GM19372 (cell line): ENCODE measurements at regions not wholly inside any gene's neighbourhood (a gene's known extent, or its start where the extent isn't known, plus 50 kb on each side); places are given as distances from the start of the nearest gene placed in this dataset.

Experiments
- ATAC-seq: cut with Tn5 transposase; IDR thresholded peaks from one replicate; pipeline ENCODE4 v1.9.1; 2021; ENCODE audit warnings: mild to moderate bottlenecking, low read depth, moderate library complexity; ENCODE audit not compliant: unreplicated experiment

DNA sequence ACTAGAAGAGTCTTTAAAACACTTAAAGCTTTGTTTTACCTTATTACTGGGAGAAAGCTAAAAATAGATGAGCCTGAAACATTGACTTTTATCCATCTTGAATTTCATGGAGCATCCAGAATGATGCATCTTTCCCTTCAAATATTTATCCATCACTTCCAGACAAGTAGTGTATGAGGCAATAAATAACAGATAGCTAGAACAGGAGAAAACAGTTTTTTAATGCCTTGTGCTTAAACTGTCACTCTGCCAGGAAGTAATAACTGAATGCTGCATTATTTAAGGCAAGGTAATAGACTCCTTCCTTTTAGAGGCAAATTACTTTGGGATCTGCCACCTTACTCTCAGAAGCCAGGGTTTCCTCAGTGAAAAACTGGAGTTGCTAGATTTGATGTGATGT lies 225.8 kb upstream of the NAALADL2 start:
- ATAC-seq: no peak

DNA sequence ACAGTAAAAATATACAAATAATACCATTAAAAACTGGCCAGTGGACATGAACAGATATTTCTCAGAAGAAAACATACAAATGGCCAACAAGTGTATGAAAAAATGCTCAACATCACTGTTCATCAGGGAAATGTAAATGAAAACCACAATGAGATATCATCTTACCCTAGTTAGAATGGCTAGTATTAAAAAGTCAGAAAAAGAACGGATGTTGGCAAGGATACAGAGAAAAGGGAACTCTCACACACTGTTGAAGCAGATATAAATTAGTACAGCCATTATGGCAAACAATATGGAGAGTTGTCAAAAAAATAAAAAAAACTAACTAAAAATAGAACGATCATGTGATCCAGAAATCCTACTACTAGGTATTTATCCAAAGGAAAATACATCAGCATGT lies 222.7 kb upstream of the NAALADL2 start:
- no peak for ATAC-seq

DNA sequence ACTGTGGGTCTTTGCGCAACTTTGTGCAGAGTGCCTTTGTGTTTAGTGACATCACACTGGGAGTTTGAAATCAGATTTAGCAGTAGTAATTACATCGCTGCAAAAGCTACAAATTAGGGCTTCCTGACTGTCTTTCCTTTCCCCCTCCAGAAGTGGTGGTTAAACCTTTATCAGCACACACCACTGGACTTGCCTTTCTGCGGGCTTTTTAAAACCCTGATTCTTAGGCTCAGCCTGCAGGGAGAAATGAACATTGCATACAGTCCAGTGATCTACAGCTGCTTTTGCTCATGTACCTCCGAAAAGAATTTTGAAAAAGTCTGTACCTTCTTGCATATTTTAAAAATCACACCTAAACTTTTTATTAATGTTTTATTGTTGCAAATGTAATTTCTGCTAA lies 219.7 kb upstream of the NAALADL2 start:
- ATAC-seq: no peak

DNA sequence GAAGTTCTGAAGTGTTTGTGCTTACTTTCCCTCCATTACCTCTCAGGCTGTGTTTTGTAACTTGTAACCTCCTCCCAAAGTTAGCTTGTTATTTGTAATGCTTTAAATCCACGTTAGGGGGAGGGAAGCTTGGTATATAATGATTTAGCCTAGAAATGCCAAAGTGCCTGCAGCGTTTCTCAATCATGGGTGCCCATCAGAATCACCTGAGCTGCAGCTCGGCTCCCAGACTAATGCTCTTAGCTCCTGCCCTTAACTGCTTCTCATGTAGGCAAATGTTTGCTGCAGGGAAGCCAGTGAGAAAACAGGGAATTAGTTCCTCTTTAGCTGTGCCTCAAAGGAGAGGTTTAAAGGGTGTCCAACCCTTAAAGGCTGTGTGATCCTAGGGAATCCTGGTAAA lies 219.2 kb upstream of the NAALADL2 start:
- ATAC-seq: no peak

DNA sequence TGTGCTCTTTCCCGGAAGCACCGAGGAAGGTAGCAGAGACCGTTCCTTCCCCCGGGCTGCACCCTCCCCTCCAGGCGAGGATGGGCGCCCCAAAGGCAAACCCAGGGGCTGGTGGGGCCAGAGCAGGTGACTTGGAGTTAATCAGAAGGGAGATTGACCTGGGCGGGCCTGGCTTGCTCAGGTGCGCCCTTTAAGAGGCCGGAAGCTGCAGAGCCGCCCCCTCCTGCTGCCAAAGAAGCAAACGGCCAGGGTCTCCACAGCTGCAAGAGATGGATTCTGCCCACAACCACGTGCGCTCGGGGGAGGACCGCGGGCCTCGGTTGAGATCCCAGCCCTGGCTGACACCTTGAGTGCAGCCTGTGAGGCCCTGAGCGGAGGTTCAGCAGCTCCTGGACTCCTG lies 218.2 kb upstream of the NAALADL2 start:
- no peak for ATAC-seq

DNA sequence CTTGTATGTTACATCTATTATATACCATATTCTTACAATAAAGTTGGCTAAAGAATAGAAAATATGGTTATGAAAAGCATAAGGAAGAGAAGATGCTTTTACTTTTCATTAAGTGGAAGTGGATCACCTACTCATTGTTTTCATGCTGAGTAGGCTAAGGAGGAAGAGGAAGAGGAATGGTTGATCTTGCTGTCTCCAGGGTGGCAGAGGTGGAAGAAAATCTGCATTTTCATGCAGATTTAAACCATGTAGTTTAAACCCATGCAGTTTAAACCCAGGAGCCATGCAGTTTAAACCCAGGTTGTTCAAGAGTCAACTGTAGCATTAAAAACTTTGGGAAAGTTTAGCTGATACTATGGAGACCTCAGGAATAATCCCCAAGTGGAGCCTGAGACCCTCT lies 214.8 kb upstream of the NAALADL2 start:
- ATAC-seq: no peak

DNA sequence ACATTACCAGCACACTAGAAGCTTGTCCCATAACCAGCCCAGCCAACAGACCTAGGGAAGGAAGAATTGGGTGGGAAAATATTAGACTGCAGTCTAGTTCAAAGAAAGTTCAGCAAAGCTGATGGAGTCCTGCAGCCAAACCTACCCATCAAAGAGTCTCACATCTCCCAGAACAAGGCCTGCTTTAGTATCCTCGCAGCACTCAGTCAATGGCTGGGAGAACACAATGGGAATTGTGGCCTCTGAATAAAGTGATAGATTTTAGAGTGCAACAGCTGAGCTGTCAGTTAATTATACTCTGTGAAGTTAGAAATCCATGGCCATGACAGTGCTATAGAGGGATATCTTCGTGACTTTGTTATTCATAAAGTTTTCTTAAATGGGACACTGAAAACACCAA lies 207.2 kb upstream of the NAALADL2 start:
- ATAC-seq: no peak

DNA sequence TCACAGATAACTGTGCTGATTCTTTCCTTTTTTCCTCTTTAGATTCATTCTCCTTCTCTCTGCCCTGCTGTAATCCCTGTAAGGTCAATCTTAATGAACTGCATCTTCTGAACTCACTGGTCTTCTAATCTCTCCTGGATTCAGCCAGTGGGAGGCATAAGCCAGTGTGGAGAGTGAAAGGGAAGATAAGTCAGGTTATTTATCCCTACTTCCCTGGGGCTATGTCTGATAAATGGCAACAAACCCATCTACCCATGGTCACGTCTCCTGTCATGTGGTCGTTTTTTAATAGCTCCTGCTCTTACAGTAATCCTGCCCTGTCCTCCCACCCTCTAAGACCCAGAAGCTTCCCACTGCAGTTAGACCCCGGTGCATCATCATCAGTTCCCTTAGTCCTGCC lies 199.6 kb upstream of the NAALADL2 start:
- no peak for ATAC-seq

DNA sequence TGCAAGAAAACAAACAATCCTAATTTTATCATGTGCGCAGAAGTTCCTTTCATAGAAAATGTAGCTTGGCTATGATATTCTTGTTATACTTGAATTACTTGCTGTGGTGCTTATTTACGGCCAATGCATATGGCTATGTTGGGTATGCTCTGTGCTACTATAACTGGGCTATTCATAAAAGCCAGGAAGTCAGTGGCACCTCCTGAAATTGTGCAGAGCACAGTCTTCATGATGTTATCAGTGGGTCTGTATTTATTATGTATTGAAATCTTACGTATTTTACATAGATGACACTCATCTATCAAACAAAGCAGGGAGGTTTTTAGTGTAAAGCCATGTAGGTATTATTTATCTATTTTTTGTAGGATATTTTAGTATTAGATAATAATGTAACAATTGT lies 196.5 kb upstream of the NAALADL2 start:
- no peak for ATAC-seq

DNA sequence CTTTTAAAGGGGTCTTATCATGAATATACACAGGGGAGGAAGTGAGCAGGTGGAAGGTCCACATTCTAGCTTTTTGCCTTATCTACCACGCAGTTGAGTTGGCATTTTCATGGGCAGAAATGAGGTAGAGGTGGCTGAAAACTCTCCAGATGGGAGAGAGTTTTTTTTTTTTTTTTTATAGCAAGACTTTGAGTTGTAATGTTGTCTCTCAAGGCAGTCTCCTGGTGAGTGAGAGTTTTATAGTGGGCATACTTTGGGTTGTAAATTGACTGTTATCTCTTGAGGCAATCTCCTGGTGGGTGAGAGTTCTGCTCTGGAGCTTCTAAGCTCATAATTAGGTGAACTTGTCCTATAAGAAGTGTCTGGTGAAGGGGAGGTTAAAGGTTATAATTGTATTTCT lies 191.7 kb upstream of the NAALADL2 start:
- no peak for ATAC-seq

DNA sequence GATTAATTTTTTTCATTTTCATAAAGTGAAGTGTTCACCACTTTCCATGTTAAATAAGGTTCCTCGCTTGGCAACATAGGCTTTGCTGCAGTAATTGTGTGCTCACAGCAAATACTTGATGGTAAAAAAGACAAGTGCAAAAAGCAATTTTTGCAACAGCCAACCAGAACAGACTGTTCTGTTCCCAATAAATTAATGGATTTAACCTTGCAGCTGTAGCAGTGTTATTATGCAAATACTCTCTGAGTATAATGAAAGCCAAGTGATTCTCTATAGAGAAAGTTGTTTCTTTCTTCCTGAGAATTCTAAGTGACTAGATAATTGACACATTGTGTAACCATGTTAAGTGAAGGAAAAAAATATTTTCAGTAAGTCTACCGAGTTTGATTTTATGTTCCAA lies 183.7 kb upstream of the NAALADL2 start:
- no peak for ATAC-seq

DNA sequence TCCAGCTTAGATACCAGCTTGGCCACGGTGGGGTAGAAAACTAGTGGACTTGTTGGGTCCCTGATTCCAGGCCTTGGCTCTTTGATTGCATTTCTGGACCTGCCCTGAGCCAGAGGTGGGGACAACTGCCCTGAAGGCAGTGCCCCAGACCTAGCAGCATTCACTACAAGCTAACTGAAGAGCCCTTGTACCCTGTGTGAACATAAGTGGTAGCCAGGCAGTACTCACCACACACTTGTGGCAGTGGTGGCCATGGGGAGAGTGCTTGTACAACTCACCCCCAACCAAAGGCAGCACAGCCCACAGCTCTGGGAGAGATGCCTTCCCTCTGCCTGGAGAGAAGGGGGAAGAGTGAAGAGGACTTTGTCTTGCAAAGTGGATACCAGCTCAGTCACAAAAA lies 177.3 kb upstream of the NAALADL2 start:
- no peak for ATAC-seq

DNA sequence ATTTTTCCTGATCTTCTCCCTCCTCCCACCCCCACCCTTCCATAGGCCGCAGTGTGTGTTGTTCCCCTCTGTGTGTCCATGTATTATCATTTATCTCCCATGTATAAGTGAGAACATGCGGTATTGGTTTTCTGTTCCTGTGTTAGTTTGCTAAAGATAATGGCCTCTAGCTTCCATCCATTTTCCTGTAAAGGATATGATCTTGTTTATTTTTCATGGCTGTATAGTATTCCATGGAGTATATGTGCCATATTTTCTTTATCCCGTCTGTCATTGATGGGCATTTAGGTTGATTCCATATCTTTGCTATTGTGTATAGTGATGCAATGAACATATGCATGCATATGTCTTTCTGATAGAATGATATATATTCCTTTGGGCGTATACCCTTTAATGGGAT lies 173.3 kb upstream of the NAALADL2 start:
- no peak for ATAC-seq

DNA sequence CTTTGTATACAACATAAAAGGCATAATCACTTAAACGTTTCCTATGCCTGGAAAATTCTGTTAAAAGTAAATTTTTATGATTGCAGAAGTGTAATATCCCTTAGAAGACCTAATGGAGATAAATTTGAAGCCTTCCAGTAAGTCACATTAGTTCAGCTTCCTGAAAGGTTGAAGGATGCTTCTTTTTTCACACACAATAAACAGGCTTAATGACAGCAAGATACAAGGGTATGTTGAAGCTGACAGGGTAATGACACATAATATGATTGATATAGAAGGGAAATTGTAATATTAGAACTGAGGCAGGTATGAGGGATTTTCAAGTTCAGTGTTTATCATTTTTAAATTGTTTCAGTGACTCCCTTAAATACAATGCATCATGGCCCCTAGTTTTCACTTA lies 161.8 kb upstream of the NAALADL2 start:
- ATAC-seq: no peak

DNA sequence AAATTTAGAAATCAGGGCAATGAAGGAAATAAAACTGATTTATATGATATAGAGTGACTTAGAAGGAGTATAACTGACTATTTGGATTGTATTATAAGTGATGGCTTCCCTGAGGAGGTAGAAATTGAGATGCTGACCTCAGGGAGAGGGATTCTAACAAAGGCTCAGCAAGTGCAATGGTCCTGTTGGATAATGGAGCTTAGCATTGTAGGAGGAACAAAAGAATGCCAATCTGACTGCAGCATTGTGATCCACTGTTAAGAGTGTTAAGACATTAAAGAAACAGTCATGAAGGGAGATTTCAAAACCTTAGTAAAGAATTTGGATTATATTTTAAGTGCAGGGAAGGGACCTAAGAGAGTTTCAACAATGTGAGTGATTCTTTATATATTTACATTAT lies 158.4 kb upstream of the NAALADL2 start:
- ATAC-seq: no peak

DNA sequence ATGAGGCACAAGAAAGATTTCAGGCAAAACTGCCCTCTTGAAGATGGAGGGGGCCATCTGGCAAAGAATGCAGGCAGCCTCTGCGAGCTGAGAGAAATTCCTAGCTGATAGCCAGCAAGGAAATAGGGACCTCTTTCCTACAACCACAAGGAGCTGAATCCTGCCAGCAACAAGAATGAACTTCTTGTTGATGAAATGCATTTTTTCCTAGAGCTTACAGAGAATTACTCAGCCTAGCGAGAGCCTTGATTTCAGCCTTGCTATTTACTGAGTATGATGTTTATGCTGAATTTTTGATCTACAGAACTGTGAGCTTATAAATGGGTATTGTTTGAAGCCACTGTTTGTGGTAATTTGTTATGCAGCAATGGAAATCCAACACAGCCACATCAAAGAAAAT lies 148.5 kb upstream of the NAALADL2 start:
- no peak for ATAC-seq

DNA sequence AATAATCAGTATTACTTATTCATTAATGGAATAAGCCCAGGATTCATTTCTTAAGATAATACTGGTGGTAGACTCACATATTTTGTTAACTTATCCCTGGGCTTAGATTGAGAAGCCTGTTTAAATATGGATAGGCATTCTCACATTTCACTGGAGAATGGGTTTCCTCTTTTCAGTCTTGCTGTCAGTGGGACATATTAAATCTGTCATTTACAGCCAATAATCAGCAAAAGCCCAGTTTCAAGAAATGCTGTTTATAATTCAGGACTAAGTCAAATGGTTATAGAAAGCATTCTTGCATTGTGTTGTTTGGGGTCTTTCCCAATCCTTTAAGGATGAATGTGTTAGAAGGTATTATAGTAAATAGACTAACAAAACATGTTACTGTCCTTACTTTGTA lies 143.7 kb upstream of the NAALADL2 start:
- no peak for ATAC-seq

DNA sequence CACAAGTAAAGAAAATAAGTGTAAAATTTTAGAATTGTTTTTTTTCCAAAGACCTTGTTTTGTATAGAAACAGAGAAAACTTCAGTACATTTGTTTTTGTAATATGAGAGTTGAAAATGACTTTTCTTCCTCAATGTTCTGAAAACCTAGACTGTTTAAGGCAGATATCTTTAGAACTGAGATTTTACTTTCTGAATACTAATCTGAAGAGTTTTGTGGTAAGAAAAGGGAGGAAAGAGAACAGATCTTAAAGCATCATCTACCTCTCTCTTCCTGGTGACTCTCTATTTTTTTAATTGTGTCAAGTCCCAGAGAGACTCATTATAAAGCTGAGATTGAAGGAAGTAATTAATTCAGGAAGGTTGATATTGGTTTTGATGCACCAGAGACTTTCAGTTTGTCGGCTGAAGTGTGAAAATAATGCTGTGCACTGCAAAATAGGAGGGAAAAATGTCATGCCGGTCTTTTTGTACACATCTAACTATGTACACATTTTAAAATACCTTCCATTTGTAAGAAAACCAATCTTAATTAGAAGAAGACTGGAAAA lies 142.1 kb upstream of the NAALADL2 start:
- no peak for ATAC-seq

DNA sequence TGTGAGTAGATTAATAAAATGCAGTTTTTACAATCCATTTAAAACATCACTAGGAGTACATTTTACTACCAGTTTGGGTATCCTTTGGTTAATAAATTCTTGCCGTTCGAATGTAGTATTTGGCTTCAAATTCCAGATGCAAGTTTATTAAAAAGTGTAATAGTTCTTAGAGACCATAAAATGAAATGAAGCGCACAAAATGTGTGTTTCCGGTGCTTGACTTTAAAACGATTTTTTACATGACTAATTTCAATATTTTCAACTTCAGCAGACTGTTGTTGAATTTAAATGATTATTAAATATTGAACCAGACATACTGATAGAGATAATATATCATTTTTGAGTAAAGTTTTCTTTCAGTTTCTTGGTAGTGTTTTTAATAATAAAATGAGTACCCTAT lies 138.4 kb upstream of the NAALADL2 start:
- no peak for ATAC-seq

DNA sequence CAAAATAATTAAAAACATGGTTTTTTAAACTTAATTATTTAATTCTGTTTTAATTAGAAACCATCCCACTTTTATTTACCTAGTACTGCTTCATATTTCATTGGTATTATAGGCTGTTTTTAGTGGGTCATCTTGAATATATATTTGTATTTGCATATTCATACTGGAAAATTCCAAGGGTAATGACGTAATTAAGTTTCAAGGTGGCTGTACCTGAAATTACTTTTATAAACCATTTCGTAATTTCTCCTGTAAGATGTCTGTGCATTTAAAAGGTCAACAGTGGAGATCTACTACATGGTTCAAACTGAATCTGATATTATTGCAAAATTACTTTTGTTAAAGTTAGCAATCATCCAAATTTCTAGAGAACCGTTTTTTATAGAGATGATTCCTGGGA lies 133.8 kb upstream of the NAALADL2 start:
- no peak for ATAC-seq

DNA sequence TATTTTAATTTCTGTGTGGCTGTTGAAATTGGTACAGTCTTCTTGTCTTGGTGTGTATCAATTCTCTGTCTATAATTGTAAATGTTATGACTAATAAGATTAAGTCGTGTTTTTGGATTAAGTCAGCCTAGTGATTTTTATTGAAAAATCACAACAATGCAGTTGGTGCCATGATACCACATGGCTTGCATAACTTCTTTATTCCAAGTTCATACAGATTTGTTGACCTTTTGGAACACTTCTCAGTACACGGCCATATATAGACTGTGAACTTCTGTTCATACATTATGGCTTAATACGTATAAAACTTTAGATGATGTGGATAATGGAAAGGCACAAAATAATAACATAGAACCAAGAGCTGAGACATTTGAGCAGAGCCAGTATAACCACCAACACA lies 121.2 kb upstream of the NAALADL2 start:
- ATAC-seq: no peak

DNA sequence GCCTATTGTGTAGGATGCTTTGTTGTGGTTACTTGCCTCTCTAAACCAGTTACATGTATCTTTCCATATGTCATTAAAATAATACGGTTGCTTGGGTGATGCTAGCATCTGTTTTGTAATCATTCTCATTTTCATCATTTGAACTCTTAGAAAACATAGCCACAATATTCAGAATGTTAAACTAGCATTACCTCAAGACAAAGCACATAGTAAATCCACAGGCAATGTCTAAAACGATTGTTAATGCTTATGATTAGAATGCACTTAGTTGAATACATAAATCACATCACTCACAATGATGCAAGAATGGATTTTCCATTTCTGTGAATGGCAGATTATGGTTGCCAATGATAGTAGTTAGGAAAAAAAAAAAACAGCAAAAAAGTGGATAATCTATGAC lies 110.0 kb upstream of the NAALADL2 start:
- ATAC-seq: no peak
